Neural progenitor cell (in vitro differentiated cells): ENCODE measurements at regions not wholly inside any gene's neighbourhood (a gene's known extent, or its start where the extent isn't known, plus 50 kb on each side); places are given as distances from the start of the nearest gene placed in this dataset.

Experiments used
- CTCF ChIP-seq: fragments of 200-600 bp; sonication (generic); IDR thresholded peaks from 2 replicates; pipeline ENCODE4 v1.5.1; 2017; ENCODE audit warnings: antibody characterized with exemption, mild to moderate bottlenecking
- EZH2 ChIP-seq: fragments of 200-600 bp; sonication (generic); IDR thresholded peaks from 2 replicates; pipeline ENCODE4 v1.6.1; 2017; ENCODE audit warnings: antibody characterized with exemption, mild to moderate bottlenecking, moderate library complexity
- EZH2phosphoT487 ChIP-seq: fragments of 200-600 bp; sonication (generic); IDR thresholded peaks from 2 replicates; pipeline ENCODE4 v1.6.1; 2017; ENCODE audit warnings: antibody characterized with exemption

DNA sequence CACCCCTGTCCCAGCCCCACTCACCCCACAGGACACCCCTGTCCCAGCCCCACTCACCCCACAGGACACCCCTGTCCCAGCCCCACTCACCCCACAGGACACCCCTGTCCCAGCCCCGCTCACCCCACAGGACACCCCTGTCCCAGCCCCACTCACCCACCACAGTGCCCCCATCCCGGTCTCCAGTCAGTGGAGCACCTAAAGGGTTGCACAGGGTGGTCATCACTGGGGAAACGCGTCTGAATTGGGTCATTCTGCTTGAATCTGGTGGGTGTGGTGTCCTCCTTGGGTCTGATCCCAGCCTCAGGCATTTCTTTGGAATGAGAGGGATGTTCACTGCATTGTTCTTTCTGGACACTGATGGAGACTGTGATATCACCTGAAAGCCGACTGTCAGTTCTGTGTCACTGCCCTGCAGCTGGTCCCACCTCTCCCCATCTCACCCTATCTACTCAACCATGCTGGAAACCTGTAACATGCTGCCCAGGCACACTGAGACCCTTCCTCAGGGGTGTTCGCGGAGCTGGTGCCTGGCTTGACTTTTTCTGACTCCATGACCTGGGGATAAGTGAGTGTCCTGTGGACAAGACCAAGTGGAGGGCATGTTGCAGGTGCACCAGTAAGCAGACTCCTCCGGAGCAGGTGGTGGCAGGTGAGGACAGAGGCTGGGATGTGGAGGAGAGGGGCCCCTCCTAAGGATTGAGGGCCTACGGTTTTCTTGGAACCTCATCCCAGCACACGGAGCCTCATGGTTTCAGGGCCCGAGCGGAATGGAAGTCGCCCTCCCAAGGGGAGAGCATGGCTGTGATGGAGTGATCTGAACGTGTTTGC is 262.5 kb upstream of the PPP2R2D start:
- TF ChIP-seq EZH2phosphoT487, result no peak
- TF ChIP-seq CTCF, result no peak
- TF ChIP-seq EZH2, result no peak
